Heart left ventricle (tissue), 16 donors: ENCODE measurements at regions not wholly inside any gene's neighbourhood (a gene's known extent, or its start where the extent isn't known, plus 50 kb on each side); places are given as distances from the start of the nearest gene placed in this dataset.
A peak's percentile ranks its signal among the peaks of the same experiment; 100 is the strongest.

Experiments used
- ATAC-seq, 4 donors: fragments of 200-7000 bp; cut with Tn5 transposase; one replicate each; pipeline ENCODE4 v1.9.1; 2020 to 2022; ENCODE audit warnings: moderate library complexity in 4 of 4, mild to moderate bottlenecking in 3 of 4, moderate number of reproducible peaks in 1 of 4
- DNase-seq, 5 donors: peaks; one replicate each; pipeline ENCODE4 v3.0.0-alpha.2; 2020
- H3K27ac ChIP-seq, 12 donors: fragments of 200-600 bp; sonication (generic) in 4 of 12; one replicate each; pipeline versions ENCODE4 v1.5.0 to v1.8.0; 2016 to 2022; ENCODE audit warnings: mild to moderate bottlenecking in 2 of 12
- H3K27me3 ChIP-seq, 9 donors: fragments of 200-600 bp; sonication (generic) in 2 of 9; one replicate each; pipeline versions ENCODE4 v1.5.1 to v1.8.0; 2016 to 2022; ENCODE audit warnings: mild to moderate bottlenecking in 3 of 9
- H3K36me3 ChIP-seq, 9 donors: fragments of 200-600 bp; sonication (generic) in 2 of 9; one replicate each; pipeline versions ENCODE4 v1.5.0 to v1.8.0; 2018 to 2022; ENCODE audit warnings: mild to moderate bottlenecking in 2 of 9
- H3K4me1 ChIP-seq, 12 donors: fragments of 200-600 bp; sonication (generic) in 4 of 12; one replicate each; pipeline versions ENCODE4 v1.5.0 to v1.8.0; 2016 to 2022; ENCODE audit warnings: mild to moderate bottlenecking in 3 of 12
- H3K4me3 ChIP-seq, 12 donors: fragments of 200-600 bp; sonication (generic) in 4 of 12; one replicate each; pipeline versions ENCODE4 v1.5.0 to v1.8.0; 2017 to 2022; ENCODE audit warnings: mild to moderate bottlenecking in 9 of 12, moderate library complexity in 4 of 12
- H3K9me3 ChIP-seq, 12 donors: fragments of 200-600 bp; sonication (generic) in 4 of 12; one replicate each; pipeline versions ENCODE4 v1.5.0 to v1.8.0; 2016 to 2022; ENCODE audit warnings: mild to moderate bottlenecking in 1 of 12
- CTCF ChIP-seq, 12 donors: fragments of 200-600 bp; sonication (generic) in 4 of 12; IDR thresholded peaks; one replicate each; pipeline versions ENCODE4 v1.5.0 to v1.8.0; 2018 to 2022; ENCODE audit warnings: antibody characterized with exemption in 12 of 12, mild to moderate bottlenecking in 5 of 12
- POLR2A ChIP-seq, 2 donors: fragments of 450-650 bp; IDR thresholded peaks; one replicate each; pipeline ENCODE4 v1.6.1; 2017; ENCODE audit warnings: antibody characterized with exemption in 2 of 2, mild to moderate bottlenecking in 2 of 2, moderate library complexity in 2 of 2
- WGBS, 4 donors: extraction: QIAGEN DNeasy Blood & Tissue Kit in 2 of 4; methylation state at CpG; one replicate each; pipeline versions ENCODE4 v1.1.5 to v1.1.7; 2013 to 2018; 5-methylcytosine and 5-hydroxymethylcytosine counted together
- intact Hi-C, 10 donors: fragments of 100-400 bp; cut with DNase I; formaldehyde crosslinking; loops; one replicate each; pipeline versions ENCODE4 v1.11.1 to v1.14.2; 2022
- donor health status: ischemic (EF 13 %, LVEDD 7.1; RV severe dilation, severe dysfunction).
- donor health status: healthy with polysubstance abuse.
- donor health status: DM: no; HTN: yes; CAD: no.
- donor health status: DM: no; HTN: no; CAD: no.
- donor health status: ischemic (EF 25% LVEDD 6.9; RV normal size, moderate dysfunction).
- donor health status: ischemic (EF 25% LVEDD 5.7; RV mildly dilated, moderate dysfunction).
- donor health status: healthy.
- donor health status: DM: yes; HTN: yes; CAD: no.
- donor health status: ischemic (EF 35%, LVEDD 5.7; RV mildly dilated, moderate dysfunction).
- donor health status: nonischemic (EF 11% LVEDD 7.7; RV severe dilation, severe dysfunction).
- donor health status: DM: yes; HTN: yes; CAD: no.
- donor health status: PGD.
- donor health status: ischemic (EF 29% LVEDD 5.4; RV normal size, mild dysfunction).
- donor health status: nonischemic (EF 23%, LVEDD 6.1; RV moderate dilation, normal function).

GRCh38 chr7:12456506-12456905 is 52.8 kb upstream of the VWDE start:
- no peak for DNase-seq
- no peak for TF ChIP-seq POLR2A (IDR thresholded peaks at IDR 0.05)
- no peak for TF ChIP-seq CTCF (IDR thresholded peaks at IDR 0.05)
- no peaks in the 10 kb centered on the region for H3K36me3 ChIP-seq
- 21 to 26% (median 25%) methylated on average over 1 of the region's 1 CpG for WGBS, 4 donors
- peaks cover 0 to 11% (median 0%) of the 10 kb centered on the region in 9 donors for H3K27me3 ChIP-seq
- H3K4me1 ChIP-seq, result no peaks in the 10 kb centered on the region
- H3K27ac ChIP-seq, result no peak overlapping the region
- H3K9me3 ChIP-seq, result peaks cover 0 to 3% (median 0%) of the 10 kb centered on the region in 12 donors
- no peak for ATAC-seq
- no peak overlapping the region for H3K4me3 ChIP-seq
- intact Hi-C loops, result loop anchor here in 3 of 10 donors (5.0 kb wide), 1 partner anchor 36 kb away; no protein-coding TSS in a partner anchor

GRCh38 chr7:12458520-12459131 is 55.0 kb upstream of the VWDE start:
- WGBS, 4 donors, result 22 to 37% (median 31%) methylated on average over 4 of the region's 4 CpGs
- no peak for DNase-seq
- Histone ChIP-seq H3K4me3 (no peak overlapping the region), H3K27me3 (peaks cover 0 to 11% (median 0%) of the 10 kb centered on the region in 9 donors), H3K27ac (no peak overlapping the region), H3K9me3 (peaks cover 0 to 4% (median 0%) of the 10 kb centered on the region in 12 donors), H3K36me3 (no peaks in the 10 kb centered on the region), H3K4me1 (no peaks in the 10 kb centered on the region)
- intact Hi-C loops, result loop anchor here in 3 of 10 donors (5.0 kb wide), 1 partner anchor 34 kb away; no protein-coding TSS in a partner anchor
- no peak for ATAC-seq
- TF ChIP-seq POLR2A (IDR thresholded peaks at IDR 0.05) (no peak), CTCF (IDR thresholded peaks at IDR 0.05) (peak; percentile 39 to 68 (median 50))

- no peak for DNase-seq
- Histone ChIP-seq H3K9me3 (no peaks in the 10 kb centered on the region), H3K27ac (no peak overlapping the region), H3K4me1 (no peaks in the 10 kb centered on the region), H3K4me3 (no peak overlapping the region), H3K36me3 (no peaks in the 10 kb centered on the region), H3K27me3 (no peaks in the 10 kb centered on the region)
- 67 to 87% (median 78%) methylated on average over 1 of the region's 1 CpG for WGBS, 4 donors
- TF ChIP-seq POLR2A (IDR thresholded peaks at IDR 0.05) (no peak), CTCF (IDR thresholded peaks at IDR 0.05) (no peak)
- no peak for ATAC-seq
- intact Hi-C loops, result no loop called here
Measured at GRCh38 chr7:12467837-12468236, 64.2 kb upstream of the VWDE start.

- Histone ChIP-seq H3K4me3 (no peak overlapping the region), H3K9me3 (no peaks in the 10 kb centered on the region), H3K4me1 (no peaks in the 10 kb centered on the region), H3K27ac (no peak overlapping the region), H3K36me3 (no peaks in the 10 kb centered on the region), H3K27me3 (no peaks in the 10 kb centered on the region)
- 75 to 84% (median 81%) methylated on average over 5 of the region's 5 CpGs for WGBS, 4 donors
- DNase-seq, result no peak
- no peak for ATAC-seq
- intact Hi-C loops, result no loop called here
- TF ChIP-seq CTCF (IDR thresholded peaks at IDR 0.05), result no peak
- no peak for TF ChIP-seq POLR2A (IDR thresholded peaks at IDR 0.05)
Measured at GRCh38 chr7:12469568-12469967, 65.9 kb upstream of the VWDE start.
